Activated CD4-positive, alpha-beta T cell treated with anti-CD3 and anti-CD28 coated beads, Interleukin-2, amount 10 ng/mL, durations not matched to agents 7 days and 5 days (primary cell): ENCODE measurements at regions not wholly inside any gene's neighbourhood (a gene's known extent, or its start where the extent isn't known, plus 50 kb on each side); places are given as distances from the start of the nearest gene placed in this dataset.

ENCODE experiments used
- CTCF ChIA-PET: fragments of 350-600 bp; sonication (Branson Sonifier 250); formaldehyde crosslinking; loops from one replicate; lab custom pipeline; 2021; ENCODE audit warnings: antibody characterized with exemption; lab: Charles Lee
- POLR2A ChIA-PET: fragments of 350-600 bp; sonication (Branson Sonifier 250); formaldehyde crosslinking; loops from one replicate; lab custom pipeline; 2021; ENCODE audit warnings: antibody characterized with exemption; lab: Charles Lee
- DNase-seq: peaks from one replicate; pipeline ENCODE4 v3.0.0-alpha.2; 2020
- H3K27ac Mint-ChIP-seq: one replicate; pipeline ENCODE4 v1.8.0; 2021; ENCODE audit warnings: mild to moderate bottlenecking, moderate library complexity, mixed read lengths
- H3K27me3 Mint-ChIP-seq: one replicate; pipeline ENCODE4 v1.8.0; 2021; ENCODE audit warnings: mixed read lengths
- H3K36me3 Mint-ChIP-seq: one replicate; pipeline ENCODE4 v1.8.0; 2021; ENCODE audit warnings: low read depth, mixed read lengths
- H3K4me1 Mint-ChIP-seq: one replicate; pipeline ENCODE4 v1.8.0; 2021; ENCODE audit warnings: mixed read lengths
- H3K4me3 Mint-ChIP-seq: one replicate; pipeline ENCODE4 v1.8.0; 2021; ENCODE audit warnings: mild to moderate bottlenecking, moderate library complexity, mixed read lengths
- H3K9me3 Mint-ChIP-seq: one replicate; pipeline ENCODE4 v1.8.0; 2021; ENCODE audit warnings: mixed read lengths

GRCh38 chr6:114445846-114446245, 103.0 kb upstream of the HS3ST5 start:
- Mint-ChIP-seq H3K4me1 (no peaks in the 10 kb centered on the region), H3K36me3 (no peaks in the 10 kb centered on the region), H3K4me3 (no peak overlapping the region), H3K27ac (no peak overlapping the region), H3K9me3 (no peaks in the 10 kb centered on the region), H3K27me3 (no peaks in the 10 kb centered on the region)
- ChIA-PET CTCF (interaction anchor here (0.6 kb wide), 1 partner anchor 455 kb away, joined by 7 read pairs; no protein-coding TSS in a partner anchor), POLR2A (no interaction called here)
- DNase-seq: no peak

- Mint-ChIP-seq H3K9me3 (no peaks in the 10 kb centered on the region), H3K27me3 (no peaks in the 10 kb centered on the region), H3K4me3 (no peak overlapping the region), H3K27ac (no peak overlapping the region), H3K36me3 (no peaks in the 10 kb centered on the region), H3K4me1 (no peaks in the 10 kb centered on the region)
- CTCF ChIA-PET: no interaction called here
- no peak for DNase-seq
- POLR2A ChIA-PET: no interaction called here
Measured at GRCh38 chr6:114439411-114439810, 96.6 kb upstream of the HS3ST5 start.

DNA sequence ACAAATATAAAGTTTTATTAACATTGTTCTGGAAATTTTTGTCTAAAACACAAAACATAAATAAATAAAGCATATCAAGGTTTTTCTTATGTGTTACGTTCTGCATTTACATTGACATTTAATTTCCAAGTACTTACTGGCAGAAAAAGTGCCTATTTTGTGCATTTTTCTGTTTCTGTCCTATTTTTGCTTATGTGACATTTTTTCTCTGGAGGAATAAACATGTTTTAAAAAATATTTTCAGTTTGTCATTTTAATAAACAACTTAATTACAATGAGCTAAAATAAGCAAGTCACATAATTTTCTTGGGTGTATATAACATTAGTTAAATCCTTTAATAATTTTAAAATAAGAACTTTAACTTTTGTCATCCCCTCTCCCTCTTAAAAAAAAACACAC, 94.4 kb upstream of the HS3ST5 start:
- DNase-seq: no peak
- Mint-ChIP-seq H3K27ac (no peak overlapping the region), H3K27me3 (no peaks in the 10 kb centered on the region), H3K9me3 (no peaks in the 10 kb centered on the region), H3K4me1 (no peaks in the 10 kb centered on the region), H3K36me3 (no peaks in the 10 kb centered on the region), H3K4me3 (no peak overlapping the region)
- ChIA-PET POLR2A (no interaction called here), CTCF (interaction anchor here (0.6 kb wide), 1 partner anchor 1557 kb away, joined by 4 read pairs; no protein-coding TSS in a partner anchor)

DNA sequence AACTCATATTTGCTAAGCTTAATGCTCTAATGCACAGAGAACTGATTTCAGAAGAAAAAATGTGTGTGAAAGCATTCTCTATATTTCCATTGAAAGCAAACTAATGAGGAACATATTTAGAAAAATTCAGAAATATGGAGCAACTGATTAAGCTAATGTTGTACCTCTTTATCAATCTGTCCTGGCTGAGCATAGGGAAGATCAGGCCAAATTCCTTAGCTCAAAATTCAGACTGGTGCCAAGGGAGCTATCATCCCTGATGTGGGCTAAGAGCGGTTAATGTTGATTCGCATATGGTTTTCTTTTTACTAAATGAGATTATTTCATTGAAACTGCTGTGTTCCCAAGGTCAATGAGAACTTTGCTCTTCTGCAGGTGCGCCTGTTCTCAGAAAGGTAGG, 93.9 kb upstream of the HS3ST5 start:
- CTCF ChIA-PET: no interaction called here
- Mint-ChIP-seq H3K27me3 (no peaks in the 10 kb centered on the region), H3K4me1 (no peaks in the 10 kb centered on the region), H3K27ac (no peak overlapping the region), H3K4me3 (no peak overlapping the region), H3K36me3 (no peaks in the 10 kb centered on the region), H3K9me3 (no peaks in the 10 kb centered on the region)
- POLR2A ChIA-PET: no interaction called here
- no peak for DNase-seq

DNA sequence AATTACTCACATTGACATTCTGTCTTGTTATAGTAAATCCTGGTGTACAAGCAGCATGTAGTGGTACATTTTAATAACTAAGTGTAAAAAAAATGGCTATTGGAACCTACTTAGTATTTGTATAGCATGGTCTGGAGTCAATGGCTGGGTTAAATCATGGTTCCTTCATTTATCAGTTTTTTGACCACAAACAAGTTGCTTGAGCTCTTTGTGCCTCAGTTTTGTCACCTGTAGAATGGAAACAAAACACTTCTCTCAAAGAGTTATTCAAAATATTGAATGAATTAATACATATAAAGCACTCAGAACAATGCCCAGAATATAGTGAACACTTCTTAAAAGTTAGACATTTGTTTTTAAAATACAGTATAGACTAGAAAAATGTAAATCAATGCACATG, 93.2 kb upstream of the HS3ST5 start:
- CTCF ChIA-PET: no interaction called here
- Mint-ChIP-seq H3K27me3 (no peaks in the 10 kb centered on the region), H3K9me3 (no peaks in the 10 kb centered on the region), H3K4me3 (no peak overlapping the region), H3K27ac (no peak overlapping the region), H3K4me1 (no peaks in the 10 kb centered on the region), H3K36me3 (no peaks in the 10 kb centered on the region)
- POLR2A ChIA-PET: no interaction called here
- no peak for DNase-seq

- H3K4me1 Mint-ChIP-seq: no peaks in the 10 kb centered on the region
- POLR2A ChIA-PET: no interaction called here
Measured at GRCh38 chr6:114432400-114432799, 89.6 kb upstream of the HS3ST5 start.

GRCh38 chr6:114431641-114432040, 88.8 kb upstream of the HS3ST5 start:
- H3K4me3 Mint-ChIP-seq: no peak overlapping the region
- DNase-seq: no peak
- no peaks in the 10 kb centered on the region for H3K36me3 Mint-ChIP-seq
- no peak overlapping the region for H3K27ac Mint-ChIP-seq
- POLR2A ChIA-PET: no interaction called here
- CTCF ChIA-PET: interaction anchor here (1.0 kb wide), 1 partner anchor 20 kb away, joined by 3 read pairs; no protein-coding TSS in a partner anchor
- no peaks in the 10 kb centered on the region for H3K4me1 Mint-ChIP-seq
- H3K9me3 Mint-ChIP-seq: no peaks in the 10 kb centered on the region
- H3K27me3 Mint-ChIP-seq: no peaks in the 10 kb centered on the region

More at GRCh38 chr6:114432400-114432799, 89.6 kb upstream of the HS3ST5 start:
- CTCF ChIA-PET: no interaction called here
- Mint-ChIP-seq H3K9me3 (no peaks in the 10 kb centered on the region), H3K27ac (no peak overlapping the region), H3K27me3 (no peaks in the 10 kb centered on the region), H3K4me3 (no peak overlapping the region), H3K36me3 (no peaks in the 10 kb centered on the region)
- DNase-seq: no peak

GRCh38 chr6:114430534-114431124, 87.8 kb upstream of the HS3ST5 start:
- Mint-ChIP-seq H3K9me3 (no peaks in the 10 kb centered on the region), H3K36me3 (no peaks in the 10 kb centered on the region), H3K27me3 (no peaks in the 10 kb centered on the region), H3K4me1 (no peaks in the 10 kb centered on the region), H3K4me3 (no peak overlapping the region), H3K27ac (no peak overlapping the region)
- CTCF ChIA-PET: no interaction called here
- DNase-seq: no peak
- POLR2A ChIA-PET: no interaction called here

DNA sequence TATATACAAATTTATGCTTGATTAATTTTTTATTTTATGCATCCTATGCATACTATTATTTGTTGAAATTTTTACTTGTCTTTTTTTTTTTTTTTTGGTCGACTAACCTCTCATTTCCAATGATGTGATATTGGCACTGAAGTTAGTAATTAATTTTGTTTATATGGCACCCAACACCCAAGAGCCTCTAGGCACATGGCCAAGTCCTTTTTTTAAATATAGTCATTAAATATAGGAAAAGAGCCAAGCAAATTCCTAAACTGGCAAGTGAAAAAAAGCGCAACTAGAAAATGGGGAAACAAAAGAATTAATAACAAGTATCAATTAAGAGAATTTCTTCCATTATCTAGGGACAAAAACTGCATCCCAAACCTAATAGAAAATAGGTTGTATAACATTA, 85.5 kb upstream of the HS3ST5 start:
- POLR2A ChIA-PET: no interaction called here
- Mint-ChIP-seq H3K4me3 (no peak overlapping the region), H3K27ac (no peak overlapping the region), H3K4me1 (no peaks in the 10 kb centered on the region), H3K9me3 (no peaks in the 10 kb centered on the region), H3K27me3 (no peaks in the 10 kb centered on the region), H3K36me3 (no peaks in the 10 kb centered on the region)
- DNase-seq: no peak
- CTCF ChIA-PET: no interaction called here

GRCh38 chr6:114421199-114421598, 78.4 kb upstream of the HS3ST5 start:
- DNase-seq: no peak
- ChIA-PET CTCF (no interaction called here), POLR2A (interaction anchor here (0.6 kb wide), 1 partner anchor 1091 kb away, joined by 3 read pairs; no protein-coding TSS in a partner anchor)
- Mint-ChIP-seq H3K36me3 (no peaks in the 10 kb centered on the region), H3K27ac (no peak overlapping the region), H3K27me3 (no peaks in the 10 kb centered on the region), H3K4me3 (no peak overlapping the region), H3K9me3 (no peaks in the 10 kb centered on the region), H3K4me1 (no peaks in the 10 kb centered on the region)

DNA sequence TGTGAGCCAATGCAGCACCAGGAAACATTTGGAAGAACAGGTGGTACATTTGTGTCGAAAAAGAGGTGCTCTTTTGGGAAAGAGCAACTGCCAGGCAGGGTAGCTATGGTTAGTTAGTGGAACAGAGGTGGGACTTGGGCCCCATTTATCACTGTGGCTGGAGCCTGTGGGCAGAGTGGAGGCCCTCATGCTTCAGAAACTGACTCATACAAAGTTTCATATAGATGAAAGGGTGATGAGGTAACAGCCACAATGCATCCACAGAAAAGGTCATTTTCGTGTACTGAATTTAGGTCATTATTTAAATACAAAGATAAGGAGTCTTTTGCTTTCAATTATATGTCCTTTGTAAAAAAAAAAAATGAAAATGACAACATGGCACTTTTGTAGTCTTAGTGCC, 76.4 kb upstream of the HS3ST5 start:
- H3K9me3 Mint-ChIP-seq: no peaks in the 10 kb centered on the region
- no peaks in the 10 kb centered on the region for H3K27me3 Mint-ChIP-seq
- H3K4me1 Mint-ChIP-seq: no peaks in the 10 kb centered on the region
- H3K36me3 Mint-ChIP-seq: no peaks in the 10 kb centered on the region
- DNase-seq: no peak
- POLR2A ChIA-PET: no interaction called here
- no peak overlapping the region for H3K27ac Mint-ChIP-seq
- no peak overlapping the region for H3K4me3 Mint-ChIP-seq
- CTCF ChIA-PET: no interaction called here

- Mint-ChIP-seq H3K36me3 (no peaks in the 10 kb centered on the region), H3K27me3 (no peaks in the 10 kb centered on the region), H3K4me3 (no peak overlapping the region), H3K4me1 (no peaks in the 10 kb centered on the region), H3K9me3 (no peaks in the 10 kb centered on the region), H3K27ac (no peak overlapping the region)
- ChIA-PET CTCF (no interaction called here), POLR2A (no interaction called here)
- no peak for DNase-seq
Measured at GRCh38 chr6:114418304-114418972, 75.6 kb upstream of the HS3ST5 start.

DNA sequence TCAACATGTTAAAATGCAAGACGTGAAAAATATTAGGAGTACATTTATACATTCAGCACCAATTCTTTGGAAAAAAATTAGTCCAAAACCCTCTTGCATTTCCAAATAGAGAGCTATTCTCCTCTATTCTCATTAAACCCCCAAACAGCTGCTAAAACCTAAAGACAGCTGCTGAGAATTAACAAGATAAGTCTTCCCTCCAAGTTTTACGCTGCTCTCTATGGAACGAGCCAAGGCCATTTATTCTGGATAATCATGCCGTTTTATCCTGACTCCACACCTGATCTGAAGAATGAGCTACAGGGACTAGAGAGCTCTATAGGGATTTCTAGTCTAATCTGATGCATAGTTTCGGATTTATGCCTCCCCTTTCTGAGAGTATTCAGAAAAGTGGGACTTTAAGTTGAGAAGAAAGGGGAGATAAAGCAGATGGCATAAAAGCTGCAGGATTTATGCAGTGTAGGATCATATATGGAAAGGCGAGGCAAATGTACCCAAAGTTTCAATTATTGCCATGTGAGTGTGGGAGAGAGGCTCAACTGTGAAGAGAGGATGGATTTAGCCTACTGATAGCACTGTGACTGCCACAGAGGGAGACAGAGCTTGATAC, 64.7 kb upstream of the HS3ST5 start:
- Mint-ChIP-seq H3K4me3 (no peak overlapping the region), H3K27me3 (no peaks in the 10 kb centered on the region), H3K4me1 (no peaks in the 10 kb centered on the region), H3K9me3 (no peaks in the 10 kb centered on the region), H3K27ac (no peak overlapping the region), H3K36me3 (no peaks in the 10 kb centered on the region)
- ChIA-PET CTCF (interaction anchor here (0.5 kb wide), 1 partner anchor 206 kb away, joined by 3 read pairs; no protein-coding TSS in a partner anchor), POLR2A (no interaction called here)
- DNase-seq: no peak
